Iris pigment epithelial cell (primary cell): ENCODE measurements at regions not wholly inside any gene's neighbourhood (a gene's known extent, or its start where the extent isn't known, plus 50 kb on each side); places are given as distances from the start of the nearest gene placed in this dataset.
"Not testable (repeated sequence)": the region's sequence is repeated elsewhere in the genome, so short reads cannot be mapped to it uniquely, and the experiment has no call there.

Experiments
- DNase-seq: peaks from one replicate; pipeline ENCODE4 v3.0.0-alpha.2; 2011; ENCODE audit warnings: low read depth

- DNase-seq: no peak
Measured at GRCh38 chr13:90880790-90881189, 466.7 kb upstream of the MIR17HG start.

DNA sequence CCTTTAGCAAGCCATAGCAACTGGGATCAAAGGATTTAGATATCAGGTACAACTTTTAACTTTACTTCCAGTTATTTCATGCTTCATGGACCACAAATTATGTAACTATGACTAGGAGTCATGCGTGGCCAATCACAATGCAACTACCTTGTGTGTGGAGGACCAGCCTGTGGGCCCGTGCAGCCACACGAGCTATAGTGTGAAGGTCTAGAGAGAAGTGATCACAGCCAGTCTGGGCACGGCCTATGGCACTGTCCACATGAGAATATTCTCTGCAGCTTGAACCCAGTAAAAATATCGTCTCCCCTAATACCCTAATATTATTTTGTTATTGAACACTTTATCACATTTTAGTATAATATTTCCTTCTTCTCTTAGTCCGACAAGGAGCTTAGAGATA, 464.9 kb upstream of the MIR17HG start:
- DNase-seq: no peak

- DNase-seq: no peak
Measured at GRCh38 chr13:90883592-90883991, 463.9 kb upstream of the MIR17HG start.

- no peak for DNase-seq
Measured at GRCh38 chr13:90884066-90884465, 463.4 kb upstream of the MIR17HG start.

DNA sequence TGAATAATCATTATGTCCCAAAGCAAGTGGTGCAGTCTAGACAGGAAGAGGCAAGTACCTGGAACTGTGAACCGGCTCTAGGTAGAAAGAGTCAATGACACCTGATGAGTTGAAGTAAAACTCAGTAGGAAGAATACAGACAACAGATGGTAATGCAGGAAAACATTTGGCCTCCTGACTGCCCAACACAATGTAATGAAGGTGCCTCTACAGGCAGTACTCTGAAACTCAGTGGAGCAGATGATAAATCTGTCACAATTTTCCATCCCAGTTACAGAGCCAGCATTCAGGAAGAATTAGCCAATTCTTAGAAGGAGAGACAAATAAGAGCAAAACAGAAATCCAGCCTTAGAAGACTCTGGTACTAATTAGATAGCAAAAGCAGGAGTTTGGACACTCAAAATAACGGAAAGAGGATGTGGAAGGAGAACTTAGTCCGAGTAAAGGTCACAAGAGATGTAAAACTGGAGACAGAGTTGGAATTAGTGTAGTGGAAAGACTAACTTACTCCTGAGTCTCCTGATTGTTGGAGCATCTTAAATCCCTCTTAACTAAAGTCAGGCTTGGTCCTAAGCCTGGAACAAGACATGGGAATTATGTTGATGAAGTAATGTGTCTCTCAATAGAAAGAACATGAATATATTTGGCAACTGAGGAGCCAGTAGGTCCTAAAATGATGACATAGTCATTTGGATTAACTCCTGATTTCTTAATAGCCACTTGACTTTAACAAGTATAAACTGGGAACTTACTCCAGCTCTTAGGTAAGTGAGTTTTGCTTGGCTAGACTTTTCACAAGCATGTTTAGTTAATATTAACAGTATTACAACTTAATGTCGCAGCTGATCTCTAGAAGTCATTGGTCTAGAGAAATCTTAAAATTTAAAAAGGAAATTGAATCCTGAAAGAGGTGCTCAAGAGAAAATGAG, 457.3 kb upstream of the MIR17HG start:
- no peak for DNase-seq

GRCh38 chr13:90891329-90891728, 456.2 kb upstream of the MIR17HG start:
- no peak for DNase-seq

DNA sequence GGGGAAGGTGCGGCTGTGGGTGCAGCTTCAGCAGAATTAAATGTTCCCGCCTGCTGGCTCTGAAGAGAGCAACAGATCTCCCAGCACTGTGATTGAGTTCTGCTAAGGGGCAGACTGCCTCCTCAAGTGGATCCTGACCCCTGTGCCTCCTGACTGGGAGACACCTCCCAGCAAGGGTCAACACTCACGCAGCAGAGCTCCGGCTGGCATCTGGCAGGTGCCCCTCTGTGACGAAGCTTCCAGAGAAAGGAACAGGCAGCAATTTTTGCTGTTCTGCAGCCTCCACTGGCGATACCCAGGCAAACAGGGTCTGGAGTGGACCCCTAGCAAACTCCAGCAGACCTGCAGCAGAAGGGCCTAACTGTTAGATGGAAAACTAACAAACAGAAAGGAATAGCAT, 454.3 kb upstream of the MIR17HG start:
- DNase-seq: not testable (repeated sequence)

GRCh38 chr13:90896002-90896401, 451.5 kb upstream of the MIR17HG start:
- no peak for DNase-seq

DNA sequence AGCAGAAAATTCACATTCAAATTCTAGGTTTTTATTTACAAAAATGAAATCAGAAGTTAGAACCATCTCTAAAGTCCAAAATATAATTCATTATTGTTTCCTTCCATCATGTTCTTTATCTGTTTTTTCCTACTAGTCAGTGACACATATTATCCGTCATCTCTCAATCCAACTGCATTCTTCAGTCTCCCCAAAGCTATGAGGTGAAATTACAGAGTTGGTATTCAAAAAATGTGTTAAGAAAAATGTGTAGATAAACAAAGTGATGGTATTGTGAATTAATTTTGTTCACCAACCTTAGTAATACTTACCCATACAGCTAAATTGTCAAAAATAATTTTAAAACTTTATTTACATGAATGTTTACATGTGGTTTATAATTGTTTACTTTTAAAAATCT, 448.7 kb upstream of the MIR17HG start:
- peak; percentile 1 for DNase-seq

GRCh38 chr13:90899416-90899815, 448.1 kb upstream of the MIR17HG start:
- DNase-seq: no peak

GRCh38 chr13:90902255-90902654, 445.2 kb upstream of the MIR17HG start:
- DNase-seq: no peak

DNA sequence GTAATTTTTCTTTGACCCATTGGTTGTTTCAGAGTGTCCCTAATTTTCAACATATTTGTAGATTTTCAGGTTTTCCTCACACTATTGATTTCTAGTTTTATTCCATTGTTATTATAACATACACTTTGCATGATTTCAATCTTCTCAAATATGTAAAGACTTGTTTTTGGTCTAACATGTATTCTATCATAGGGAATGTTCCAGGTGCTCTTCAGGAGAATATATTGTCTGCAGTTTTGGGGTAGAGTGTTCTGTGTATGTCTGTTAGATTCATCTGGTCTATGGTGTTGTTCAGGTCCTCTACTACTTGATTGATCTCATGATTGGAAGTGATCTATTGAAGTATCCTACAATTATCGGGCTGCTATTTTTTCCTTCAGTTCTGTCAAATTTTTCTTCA, 440.9 kb upstream of the MIR17HG start:
- DNase-seq: no peak

DNA sequence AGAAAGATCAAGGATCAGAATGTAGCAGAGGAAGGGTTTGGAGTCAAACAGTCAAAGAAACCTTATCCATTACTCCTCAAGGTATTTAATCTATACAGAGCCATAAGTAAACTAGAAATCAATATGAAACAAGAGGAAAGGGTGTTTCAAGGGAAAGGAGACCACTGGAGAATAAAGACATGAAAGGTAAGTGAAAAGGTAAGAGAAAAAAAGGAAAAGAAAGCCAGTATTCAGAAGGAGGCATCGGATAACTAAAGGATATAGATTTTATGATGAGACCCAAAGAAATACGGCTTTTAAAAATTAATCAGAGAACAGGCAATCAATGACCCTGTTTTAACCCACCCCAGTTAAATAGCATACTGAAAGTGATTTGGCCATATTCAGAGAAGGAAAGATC, 438.7 kb upstream of the MIR17HG start:
- no peak for DNase-seq

DNA sequence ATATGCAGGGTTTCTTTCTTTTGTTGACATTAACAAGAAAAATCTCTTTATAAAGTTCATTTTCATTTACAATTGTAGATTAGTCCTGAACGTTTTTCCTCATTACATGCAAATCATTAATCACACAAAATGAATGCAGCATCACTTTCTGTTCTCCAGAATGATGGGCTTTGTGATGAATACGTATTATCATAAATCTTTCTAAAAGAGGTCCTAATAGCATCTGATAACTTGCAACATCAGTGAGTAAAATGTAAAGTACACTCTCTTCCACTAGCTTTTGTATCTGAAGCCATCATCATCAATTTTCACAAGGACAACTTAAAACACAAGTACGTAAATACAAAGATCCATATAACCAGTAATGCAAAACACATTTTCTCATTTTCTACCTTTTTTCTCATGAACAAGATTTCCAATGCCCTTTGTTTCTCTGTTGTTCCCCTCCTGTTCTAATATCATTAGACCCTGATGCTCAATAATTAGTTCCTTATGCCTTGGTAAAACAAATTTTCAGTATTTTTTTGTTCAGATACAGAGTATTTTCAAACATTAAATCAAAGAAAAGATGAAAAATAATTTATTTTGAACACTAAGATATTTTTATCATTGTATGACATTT, 437.4 kb upstream of the MIR17HG start:
- no peak for DNase-seq

- no peak for DNase-seq
Measured at GRCh38 chr13:90912247-90912646, 435.2 kb upstream of the MIR17HG start.

DNA sequence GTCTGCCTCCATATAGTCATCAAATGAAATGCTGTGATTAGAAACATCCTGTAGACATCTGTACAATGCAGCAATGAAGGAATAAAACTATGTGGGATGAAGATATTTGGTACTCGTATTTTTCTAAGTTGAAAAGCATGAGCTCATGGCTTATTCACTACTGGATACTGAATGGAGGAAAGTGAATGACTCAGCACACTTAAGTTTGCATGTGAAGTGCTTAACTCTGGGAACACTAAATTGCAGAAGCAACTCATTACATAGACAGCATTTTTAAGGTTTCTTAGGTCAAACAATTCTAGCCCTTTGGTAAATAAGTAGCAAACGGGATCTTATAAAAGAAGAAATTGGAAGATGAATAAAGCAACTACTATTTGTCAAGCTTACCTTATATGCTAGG, 429.0 kb upstream of the MIR17HG start:
- DNase-seq: peak; percentile 41

GRCh38 chr13:90919153-90919552, 428.3 kb upstream of the MIR17HG start:
- no peak for DNase-seq

- DNase-seq: no peak
Measured at GRCh38 chr13:90926459-90926858, 421.0 kb upstream of the MIR17HG start.

GRCh38 chr13:90928109-90928508, 419.4 kb upstream of the MIR17HG start:
- DNase-seq: no peak

DNA sequence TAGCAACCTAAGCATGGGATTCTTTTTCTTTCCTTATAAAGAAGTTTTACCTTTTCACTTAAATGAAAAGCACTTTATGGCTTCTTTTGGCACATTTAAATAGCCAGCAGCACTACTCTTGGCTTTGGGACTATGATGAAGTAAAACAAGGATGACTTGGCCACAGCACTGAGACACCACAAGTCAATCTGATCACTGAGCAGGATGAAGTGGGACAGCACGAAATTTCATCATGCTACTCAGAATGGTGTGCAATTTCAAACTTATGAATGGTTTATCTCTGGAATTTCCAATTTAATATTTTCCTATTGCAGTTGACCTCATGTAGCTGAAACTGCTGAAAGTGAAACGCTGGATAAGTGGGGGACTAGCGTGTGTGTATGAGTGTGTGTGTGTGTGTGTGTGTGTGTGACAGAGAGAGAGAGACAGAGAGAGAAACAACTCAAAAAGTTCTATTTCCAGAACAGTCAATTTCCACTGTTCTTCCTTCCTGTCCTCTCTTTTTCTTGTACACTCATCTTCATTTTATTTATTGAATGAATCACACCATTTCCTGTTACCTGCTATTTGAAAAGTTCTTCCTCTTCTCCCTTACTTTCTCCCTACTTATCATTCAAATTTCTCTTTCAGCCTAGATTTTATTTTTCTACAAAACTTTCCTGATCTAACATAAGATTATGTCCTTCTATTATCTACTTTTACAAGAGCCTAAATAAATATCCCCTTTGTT, 414.2 kb upstream of the MIR17HG start:
- DNase-seq: no peak

GRCh38 chr13:90934741-90935140, 412.7 kb upstream of the MIR17HG start:
- DNase-seq: no peak

DNA sequence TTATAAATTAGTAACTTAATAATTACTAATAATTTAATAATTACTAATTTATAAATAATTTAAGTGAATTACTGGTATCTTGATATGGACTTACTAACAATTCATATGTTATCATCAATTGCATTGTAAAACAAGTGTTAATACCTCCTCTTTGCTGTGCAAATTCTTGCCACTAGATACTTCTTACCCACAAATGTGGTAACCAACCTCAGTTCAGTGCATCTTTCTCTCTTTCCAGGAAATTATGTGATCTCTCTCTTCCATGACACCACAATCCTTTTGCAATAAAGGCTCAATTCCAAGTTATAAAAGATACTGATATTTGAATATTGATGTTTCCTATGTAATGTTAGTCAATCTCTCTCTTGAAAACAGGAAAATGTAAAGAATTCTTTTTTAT, 408.6 kb upstream of the MIR17HG start:
- no peak for DNase-seq

DNA sequence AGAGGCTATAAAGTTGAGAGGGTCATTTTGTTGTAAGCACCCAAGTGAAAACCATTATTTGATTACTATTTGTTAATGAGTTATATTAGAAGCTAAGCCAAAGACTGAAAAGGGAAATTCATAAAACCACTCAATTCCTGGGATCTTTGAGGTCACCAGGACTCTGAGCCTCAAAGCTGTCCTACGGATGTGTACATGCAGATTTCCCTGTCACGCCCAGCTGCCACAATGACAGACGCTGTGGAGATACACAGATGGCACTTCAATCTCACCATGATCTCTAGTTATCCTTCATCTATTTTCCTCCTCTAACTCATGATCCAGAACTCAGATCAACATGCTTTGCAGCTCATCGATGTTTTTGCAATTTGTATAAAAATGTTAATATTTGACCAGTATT, 403.5 kb upstream of the MIR17HG start:
- no peak for DNase-seq
